ENCODE measurements at regions not wholly inside any gene's neighbourhood (a gene's known extent, or its start where the extent isn't known, plus 50 kb on each side); places are given as distances from the start of the nearest gene placed in this dataset.

DNA sequence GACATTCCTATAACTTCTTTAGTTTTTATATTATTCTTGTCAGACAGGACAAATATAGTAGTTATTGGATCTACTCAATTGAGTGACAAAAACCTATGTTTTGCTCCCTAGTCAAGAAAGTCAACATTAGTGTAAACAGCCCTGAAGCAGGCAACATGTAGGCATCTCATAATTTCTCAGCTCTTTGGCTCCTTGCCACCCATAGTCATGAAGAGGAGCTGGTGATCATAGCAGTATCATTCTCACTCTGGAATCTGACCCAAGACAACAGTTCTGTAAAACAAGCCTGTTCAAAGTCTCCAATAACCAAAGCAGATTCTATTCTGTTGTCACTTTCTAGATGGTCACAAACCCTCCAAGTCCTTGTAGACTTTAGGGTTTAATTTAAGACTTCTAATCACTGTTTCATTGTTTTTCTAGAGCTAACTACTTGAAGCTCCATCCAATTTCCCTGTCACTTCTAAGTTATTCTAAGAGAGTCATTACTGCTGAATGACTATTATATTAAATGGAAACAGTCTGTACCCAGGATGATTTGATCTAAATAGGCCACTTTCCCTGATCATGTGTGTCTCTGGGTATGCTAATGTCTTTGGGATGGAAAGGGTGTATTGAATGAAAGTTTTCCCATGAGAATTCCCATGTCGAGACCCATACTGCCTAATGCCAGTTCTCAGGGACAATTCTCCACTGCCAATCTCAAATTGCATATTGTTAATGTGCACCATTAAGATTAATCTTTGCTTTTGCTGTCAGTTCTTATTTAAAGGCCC lies 533.3 kb downstream of the ACTL7B start:
- no peaks in the 10 kb centered on the region for H3K4me1 ChIP-seq (replicated peaks in 1 of 2)
- H3K27ac ChIP-seq, result no peak overlapping the region
- TF ChIP-seq POLR2A (IDR thresholded peaks at IDR 0.05), result no peak
- TF ChIP-seq, protein P1, sequence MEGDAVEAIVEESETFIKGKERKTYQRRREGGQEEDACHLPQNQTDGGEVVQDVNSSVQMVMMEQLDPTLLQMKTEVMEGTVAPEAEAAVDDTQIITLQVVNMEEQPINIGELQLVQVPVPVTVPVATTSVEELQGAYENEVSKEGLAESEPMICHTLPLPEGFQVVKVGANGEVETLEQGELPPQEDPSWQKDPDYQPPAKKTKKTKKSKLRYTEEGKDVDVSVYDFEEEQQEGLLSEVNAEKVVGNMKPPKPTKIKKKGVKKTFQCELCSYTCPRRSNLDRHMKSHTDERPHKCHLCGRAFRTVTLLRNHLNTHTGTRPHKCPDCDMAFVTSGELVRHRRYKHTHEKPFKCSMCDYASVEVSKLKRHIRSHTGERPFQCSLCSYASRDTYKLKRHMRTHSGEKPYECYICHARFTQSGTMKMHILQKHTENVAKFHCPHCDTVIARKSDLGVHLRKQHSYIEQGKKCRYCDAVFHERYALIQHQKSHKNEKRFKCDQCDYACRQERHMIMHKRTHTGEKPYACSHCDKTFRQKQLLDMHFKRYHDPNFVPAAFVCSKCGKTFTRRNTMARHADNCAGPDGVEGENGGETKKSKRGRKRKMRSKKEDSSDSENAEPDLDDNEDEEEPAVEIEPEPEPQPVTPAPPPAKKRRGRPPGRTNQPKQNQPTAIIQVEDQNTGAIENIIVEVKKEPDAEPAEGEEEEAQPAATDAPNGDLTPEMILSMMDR (IDR thresholded peaks at IDR 0.05), result no peak
- H3K27me3 ChIP-seq, result no peaks in the 10 kb centered on the region
- H3K36me3 ChIP-seq (replicated peaks in 1 of 2), result no peaks in the 10 kb centered on the region
- 53 to 81% (median 71%) methylated on average over 1 of the region's 1 CpG for WGBS, 4 donors
- H3K9me3 ChIP-seq (replicated peaks in 1 of 3), result no peaks in the 10 kb centered on the region
- DNase-seq, result no peak
- no peak overlapping the region for H3K4me3 ChIP-seq
- intact Hi-C loops (cut with DNase I), result no loop called here

DNA sequence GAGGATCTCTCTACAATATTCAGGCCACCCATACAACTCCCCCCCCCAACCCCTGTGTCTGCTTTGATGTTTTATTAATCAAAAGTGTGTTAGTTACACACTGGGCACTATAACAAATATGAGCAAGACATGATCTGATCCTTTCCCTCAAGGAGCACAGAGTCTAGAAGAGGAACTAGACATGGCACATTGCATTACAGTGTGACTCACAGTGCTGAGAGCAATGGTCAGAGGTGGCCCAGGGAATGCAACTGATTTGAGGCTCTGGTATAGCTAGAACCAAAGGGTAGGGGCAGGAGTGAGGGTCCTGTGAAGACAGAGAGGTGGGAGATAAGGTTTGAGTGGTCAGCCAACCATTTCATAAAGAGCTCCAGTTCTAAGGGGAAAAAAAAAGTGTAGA lies 539.2 kb downstream of the ACTL7B start:
- TF ChIP-seq POLR2A (IDR thresholded peaks at IDR 0.05), result no peak
- TF ChIP-seq, protein P1 (IDR thresholded peaks at IDR 0.05), result no peak
- Histone ChIP-seq H3K36me3 (replicated peaks in 1 of 2) (no peaks in the 10 kb centered on the region), H3K9me3 (replicated peaks in 1 of 3) (no peaks in the 10 kb centered on the region), H3K4me1 (replicated peaks in 1 of 2) (no peaks in the 10 kb centered on the region), H3K4me3 (no peak overlapping the region), H3K27me3 (no peaks in the 10 kb centered on the region), H3K27ac (no peak overlapping the region)
- no peak for DNase-seq
- intact Hi-C loops (cut with DNase I), result no loop called here

DNA sequence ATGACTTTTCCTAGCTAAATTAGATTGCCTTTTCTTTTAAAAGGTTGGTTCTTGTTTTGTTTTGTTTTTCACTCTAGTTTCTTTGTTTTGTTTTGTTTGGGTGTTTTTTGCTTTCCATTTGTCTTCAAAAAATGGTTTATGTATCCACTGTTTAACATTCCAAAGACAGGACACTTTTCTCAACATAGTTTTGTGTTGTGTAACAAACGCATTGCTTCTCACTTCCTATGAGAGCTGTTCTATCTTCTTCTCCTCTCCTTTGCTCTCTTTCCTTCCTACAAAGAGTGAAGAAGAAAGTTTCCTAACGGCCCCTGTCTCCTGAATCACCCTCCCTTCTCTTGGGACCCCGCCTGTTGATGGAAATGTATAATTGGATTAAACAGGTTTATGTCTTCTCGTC lies 539.7 kb downstream of the ACTL7B start:
- no peaks in the 10 kb centered on the region for H3K27me3 ChIP-seq
- WGBS, 4 donors, result 64 to 68% (median 65%) methylated on average over 4 of the region's 4 CpGs

DNA sequence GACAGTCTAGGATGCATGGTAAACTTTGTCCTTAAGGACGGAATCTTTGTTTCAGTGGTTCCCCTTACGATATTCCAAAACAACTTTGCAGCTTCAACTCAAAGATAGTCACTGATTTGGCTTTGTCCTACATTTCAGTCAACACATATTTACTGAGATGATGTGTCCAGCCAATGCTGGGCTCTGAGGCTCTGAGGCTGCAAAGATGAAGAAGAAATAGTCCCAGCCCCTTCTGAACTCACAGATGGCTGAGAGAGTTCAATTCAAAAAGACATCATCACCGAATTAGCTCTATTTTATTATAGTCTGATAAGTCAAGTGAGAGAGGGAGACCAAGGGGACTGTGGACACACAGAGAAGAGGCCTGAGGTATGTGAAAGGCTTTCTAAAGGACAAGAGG lies 544.0 kb downstream of the ACTL7B start:
- Histone ChIP-seq H3K9me3 (replicated peaks in 1 of 3) (peaks cover 0 to 4% (median 0%) of the 10 kb centered on the region in 3 donors), H3K36me3 (replicated peaks in 1 of 2) (no peaks in the 10 kb centered on the region), H3K27ac (no peak overlapping the region), H3K27me3 (no peaks in the 10 kb centered on the region), H3K4me1 (replicated peaks in 1 of 2) (no peaks in the 10 kb centered on the region), H3K4me3 (no peak overlapping the region)
- intact Hi-C loops (cut with DNase I), result no loop called here
- TF ChIP-seq POLR2A (IDR thresholded peaks at IDR 0.05), result no peak
- 86 to 91% (median 87%) methylated on average over 3 of the region's 3 CpGs for WGBS, 4 donors
- DNase-seq, result no peak

More for the DNA sequence above, 539.7 kb downstream of the ACTL7B start:
- H3K9me3 ChIP-seq (replicated peaks in 1 of 3), result no peaks in the 10 kb centered on the region
- H3K36me3 ChIP-seq (replicated peaks in 1 of 2), result no peaks in the 10 kb centered on the region
- H3K4me1 ChIP-seq (replicated peaks in 1 of 2), result no peaks in the 10 kb centered on the region
- no peak for DNase-seq
- H3K4me3 ChIP-seq, result no peak overlapping the region
- no peak overlapping the region for H3K27ac ChIP-seq
- intact Hi-C loops (cut with DNase I), result no loop called here
- TF ChIP-seq, protein P1 (IDR thresholded peaks at IDR 0.05), result no peak
- no peak for TF ChIP-seq POLR2A (IDR thresholded peaks at IDR 0.05)

DNA sequence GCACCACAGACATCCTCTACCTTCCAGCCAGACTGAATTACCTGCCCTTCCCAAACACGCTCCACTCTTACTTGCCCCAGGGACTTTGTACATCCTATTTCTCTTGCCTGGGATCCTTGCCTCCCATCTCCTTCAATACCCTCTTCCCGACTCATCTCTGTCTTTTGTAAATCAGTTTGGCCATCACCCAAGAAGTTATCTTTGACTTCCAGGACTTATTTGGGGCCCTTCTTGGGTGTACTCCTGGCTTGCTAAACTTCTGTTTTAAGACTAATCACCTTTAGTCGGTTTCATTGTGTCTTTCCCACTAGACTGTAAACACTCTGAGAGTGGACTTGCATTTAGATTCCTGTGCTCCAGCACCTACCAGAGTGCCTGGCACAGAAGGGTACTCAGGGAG lies 545.6 kb downstream of the ACTL7B start:
- Histone ChIP-seq H3K9me3 (replicated peaks in 1 of 3) (peaks cover 0 to 4% (median 0%) of the 10 kb centered on the region in 3 donors), H3K27me3 (no peaks in the 10 kb centered on the region), H3K36me3 (replicated peaks in 1 of 2) (no peaks in the 10 kb centered on the region), H3K4me3 (no peak overlapping the region), H3K27ac (no peak overlapping the region), H3K4me1 (replicated peaks in 1 of 2) (no peaks in the 10 kb centered on the region)
- no peak for TF ChIP-seq POLR2A (IDR thresholded peaks at IDR 0.05)
- TF ChIP-seq, protein P1 (IDR thresholded peaks at IDR 0.05), result no peak
- no peak for DNase-seq
- intact Hi-C loops (cut with DNase I), result no loop called here
- 73 to 87% (median 79%) methylated on average over 3 of the region's 3 CpGs for WGBS, 4 donors

Measured in adrenal gland (tissue), 9 donors.